GM21723 (cell line): ENCODE measurements at regions not wholly inside any gene's neighbourhood (a gene's known extent, or its start where the extent isn't known, plus 50 kb on each side); places are given as distances from the start of the nearest gene placed in this dataset.
"Not testable (repeated sequence)": the region's sequence is repeated elsewhere in the genome, so short reads cannot be mapped to it uniquely, and the experiment has no call there.

Experiments used
- ATAC-seq: cut with Tn5 transposase; IDR thresholded peaks from one replicate; pipeline ENCODE4 v1.9.1; 2021; ENCODE audit warnings: mild to moderate bottlenecking, moderate library complexity; ENCODE audit not compliant: unreplicated experiment

DNA sequence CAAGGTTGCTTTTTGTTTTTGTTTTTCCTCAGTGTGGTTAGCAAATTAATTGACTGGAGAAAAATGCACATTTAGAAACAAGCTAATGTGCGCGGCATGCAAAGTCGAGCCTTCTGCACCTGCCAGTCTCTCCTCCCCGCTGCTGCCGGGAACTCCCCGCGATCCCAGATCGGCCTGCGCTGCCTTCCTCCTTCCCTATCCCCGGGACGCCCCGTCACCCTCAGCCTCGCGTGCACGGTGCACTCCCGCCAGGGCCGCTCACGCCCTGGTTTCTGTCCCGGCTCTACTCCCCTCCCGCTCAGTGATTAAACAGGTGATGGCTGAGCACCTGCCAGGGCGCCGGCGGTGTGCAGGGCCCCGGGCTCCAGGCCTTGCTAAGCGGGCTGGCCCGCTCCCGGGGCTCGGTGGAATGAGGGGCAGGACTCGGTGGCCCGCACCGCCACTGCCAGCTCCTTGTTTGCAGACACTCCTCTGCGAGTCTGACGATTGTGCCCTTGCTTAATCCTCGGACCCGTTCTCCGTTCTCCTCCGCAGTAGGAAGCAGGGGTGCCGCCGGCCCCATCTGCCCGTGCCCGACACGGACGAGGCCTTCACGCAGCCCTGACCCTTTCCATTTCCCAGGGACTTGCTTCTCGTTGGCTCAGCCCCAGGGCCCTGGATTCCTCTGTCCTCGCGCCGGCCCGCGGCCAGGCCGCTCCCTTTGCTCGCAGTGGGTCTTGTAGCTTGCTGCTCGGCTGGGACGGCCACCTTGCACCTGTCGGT is 143.4 kb downstream of the TRIML1 start:
- no peak for ATAC-seq

DNA sequence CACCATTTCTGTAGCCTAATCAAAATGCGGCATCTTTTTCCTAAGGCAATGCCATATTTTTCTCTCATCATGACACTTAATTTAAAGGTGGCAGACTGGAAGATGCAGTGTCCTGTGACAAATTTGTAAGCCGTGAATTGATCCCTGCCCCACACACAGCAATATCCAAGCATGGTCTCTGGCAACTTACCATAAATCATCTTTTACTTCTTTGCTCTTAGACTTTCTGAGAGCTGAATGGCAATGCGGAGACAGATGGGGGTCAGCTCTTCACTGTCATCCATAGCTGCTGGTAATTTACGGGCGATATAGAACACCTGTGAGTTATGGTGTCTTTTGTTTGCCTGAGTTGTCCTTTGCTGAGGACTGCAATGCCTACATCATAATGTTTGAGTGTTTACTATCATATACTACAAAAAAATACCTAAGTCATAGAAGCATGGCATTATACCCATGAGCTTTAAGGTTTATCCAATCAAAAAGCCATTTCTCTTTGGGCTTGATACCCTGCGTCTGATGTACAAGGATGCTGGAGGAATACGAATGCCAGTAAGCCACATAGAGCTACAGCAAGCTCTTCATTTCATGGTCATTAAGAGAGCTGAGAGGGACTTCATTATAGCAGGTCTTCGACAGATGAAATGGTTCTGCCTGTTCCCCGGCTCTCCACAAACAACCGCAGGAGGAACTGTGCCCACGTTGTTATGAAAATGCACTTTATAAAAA is 148.1 kb downstream of the TRIML1 start:
- no peak for ATAC-seq

DNA sequence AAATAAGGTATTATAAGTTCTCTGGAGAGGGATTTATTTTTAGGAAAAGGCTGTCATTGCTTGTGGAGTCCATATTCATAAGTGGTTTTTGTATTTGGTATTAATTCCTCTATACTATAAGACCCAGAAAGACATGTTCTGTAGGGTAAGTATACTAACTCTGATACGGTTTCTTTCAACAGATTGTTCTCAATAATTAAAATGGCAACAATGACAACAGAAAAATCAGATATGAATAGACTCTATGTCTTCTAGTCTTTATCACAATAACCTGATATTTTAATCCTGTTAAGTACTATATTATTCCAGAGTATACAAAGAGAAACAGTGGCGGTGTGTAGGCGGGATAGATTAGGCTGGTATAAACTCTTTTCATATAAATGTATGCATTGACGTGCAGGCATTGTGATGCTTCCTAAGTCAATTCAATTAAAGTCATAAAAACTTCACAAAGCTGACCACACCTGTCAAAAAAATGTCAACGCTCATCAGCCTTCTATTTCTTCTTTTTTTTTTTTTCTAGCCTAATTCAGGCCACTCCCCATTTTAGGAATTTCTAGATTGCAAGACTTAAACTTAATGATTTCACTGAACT is 150.4 kb downstream of the TRIML1 start:
- no peak for ATAC-seq

DNA sequence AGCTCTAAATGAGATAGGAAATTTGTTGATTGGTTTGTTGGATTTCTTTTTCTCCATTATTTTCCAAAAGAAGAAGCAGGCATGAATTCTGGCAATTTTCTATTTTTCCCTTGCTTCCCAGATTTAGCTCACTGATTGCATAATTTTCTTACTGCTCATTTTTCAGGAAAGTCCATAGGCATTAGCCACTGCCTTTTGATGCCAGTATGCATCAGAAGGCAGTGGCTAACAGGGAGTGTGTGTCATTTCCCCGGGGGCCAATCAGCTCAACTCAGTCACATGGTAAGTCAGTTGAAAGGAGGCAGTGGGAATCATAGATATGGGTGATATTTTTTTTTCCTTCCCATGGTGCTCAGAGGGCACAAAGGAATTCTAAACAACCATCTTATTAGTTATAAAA is 156.7 kb downstream of the TRIML1 start:
- ATAC-seq, result no peak

DNA sequence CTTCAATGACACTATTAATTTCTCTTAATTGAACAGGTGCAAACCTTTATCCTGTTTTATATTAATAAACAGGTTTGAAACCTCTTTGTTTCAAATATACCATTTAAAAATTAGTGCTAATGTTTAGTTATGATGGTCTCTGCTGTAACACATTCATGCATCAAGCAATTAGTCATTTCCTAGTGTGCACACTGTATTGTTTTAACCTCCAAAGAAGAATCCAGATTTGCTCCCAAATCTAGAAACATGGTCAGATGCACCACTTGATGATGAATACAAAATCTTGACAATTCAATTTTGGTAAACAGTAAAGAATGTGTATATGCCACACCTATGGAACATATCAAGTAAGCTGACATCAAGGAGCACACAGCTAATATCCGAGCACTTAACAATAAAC is 157.1 kb downstream of the TRIML1 start:
- no peak for ATAC-seq

GRCh38 chr4:188297873-188298272 is 158.6 kb downstream of the TRIML1 start:
- ATAC-seq, result no peak

- no peak for ATAC-seq
Observed at GRCh38 chr4:188299161-188299560, 159.9 kb downstream of the TRIML1 start.

- no peak for ATAC-seq
Observed at GRCh38 chr4:188300385-188300784, 161.1 kb downstream of the TRIML1 start.

GRCh38 chr4:188305690-188306089 is 166.4 kb downstream of the TRIML1 start:
- no peak for ATAC-seq

GRCh38 chr4:188307591-188307990 is 168.3 kb downstream of the TRIML1 start:
- ATAC-seq, result no peak

DNA sequence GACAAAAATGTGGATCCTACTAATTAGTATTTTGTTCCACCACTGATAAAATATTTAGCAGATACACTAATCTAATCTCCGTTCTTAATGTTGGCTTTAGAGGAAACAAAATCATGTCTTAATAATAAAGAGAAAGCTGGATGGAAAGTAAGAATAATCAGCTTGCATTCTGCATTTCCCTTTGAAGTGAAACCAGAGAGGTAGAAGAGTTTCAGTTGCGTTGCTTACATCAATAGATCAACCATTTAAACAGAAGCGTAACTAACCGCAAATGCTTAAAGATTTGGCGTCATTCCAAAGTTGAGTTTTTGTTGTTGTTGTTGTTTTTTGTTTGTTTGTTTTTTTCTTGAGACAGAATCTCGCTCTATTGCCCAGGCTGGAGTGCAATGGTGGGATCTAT is 168.9 kb downstream of the TRIML1 start:
- no peak for ATAC-seq

DNA sequence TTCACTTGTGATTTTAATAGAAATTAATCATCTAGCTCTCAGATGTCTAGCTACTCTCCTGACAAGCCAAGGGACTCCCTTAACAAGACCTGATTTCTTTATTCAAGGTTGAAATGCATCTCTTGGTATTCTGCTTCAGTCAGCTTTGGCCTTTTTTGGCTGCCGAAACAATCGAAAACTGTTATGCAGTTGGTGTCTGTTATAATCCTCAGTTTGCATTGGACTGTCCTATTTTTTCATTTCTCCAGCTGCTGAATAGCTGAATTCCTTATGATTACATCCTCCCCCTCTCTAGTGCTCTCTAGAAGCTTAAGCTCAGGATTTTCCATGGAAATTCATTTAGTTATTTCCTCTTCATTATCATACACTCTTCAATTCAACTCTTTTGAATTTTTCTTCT is 177.2 kb downstream of the TRIML1 start:
- no peak for ATAC-seq

DNA sequence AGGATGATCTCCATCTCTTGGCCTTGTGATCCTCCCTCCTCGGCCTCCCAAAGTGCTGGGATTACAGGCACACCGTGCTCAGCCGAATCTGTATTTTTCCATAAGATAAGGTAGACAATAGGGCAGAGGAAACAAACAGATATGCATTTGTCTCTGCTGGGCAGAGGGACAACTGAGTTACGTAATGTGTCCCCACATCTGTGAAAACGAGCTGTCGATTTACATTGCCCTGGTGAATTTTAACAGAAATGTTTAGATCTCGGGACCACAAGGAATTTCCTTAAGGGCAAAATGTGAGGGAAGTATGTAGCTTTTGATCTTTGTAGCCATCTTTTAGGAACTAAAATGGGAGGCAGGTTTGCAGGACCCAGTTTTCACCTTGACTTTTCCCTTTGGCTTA is 189.7 kb downstream of the TRIML1 start:
- no peak for ATAC-seq

- no peak for ATAC-seq
Observed at GRCh38 chr4:188329521-188329920, 190.3 kb downstream of the TRIML1 start.

DNA sequence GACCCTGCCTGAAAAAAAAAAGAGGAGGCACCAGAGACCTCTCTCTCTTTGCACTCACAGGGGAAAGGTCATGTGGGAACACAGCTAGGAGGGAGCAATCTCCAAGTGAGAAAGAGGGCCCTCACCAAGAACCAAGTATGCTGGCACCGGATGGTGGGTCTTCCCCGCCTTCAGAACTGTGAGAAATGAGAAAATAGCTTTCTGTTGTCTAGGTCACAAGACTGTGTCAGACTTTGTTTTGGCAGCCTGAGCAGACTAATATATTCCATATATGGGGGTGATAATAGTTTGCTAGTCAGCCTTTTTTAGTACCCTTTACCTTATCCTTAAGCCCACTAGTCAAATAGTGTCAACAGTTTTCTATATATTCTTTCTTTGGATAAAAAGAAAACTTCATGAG is 193.0 kb downstream of the TRIML1 start:
- no peak for ATAC-seq

- ATAC-seq, result no peak
Observed at GRCh38 chr4:188336891-188337290, 197.7 kb downstream of the TRIML1 start.

- no peak for ATAC-seq
Observed at GRCh38 chr4:188341428-188341827, 202.2 kb downstream of the TRIML1 start.

DNA sequence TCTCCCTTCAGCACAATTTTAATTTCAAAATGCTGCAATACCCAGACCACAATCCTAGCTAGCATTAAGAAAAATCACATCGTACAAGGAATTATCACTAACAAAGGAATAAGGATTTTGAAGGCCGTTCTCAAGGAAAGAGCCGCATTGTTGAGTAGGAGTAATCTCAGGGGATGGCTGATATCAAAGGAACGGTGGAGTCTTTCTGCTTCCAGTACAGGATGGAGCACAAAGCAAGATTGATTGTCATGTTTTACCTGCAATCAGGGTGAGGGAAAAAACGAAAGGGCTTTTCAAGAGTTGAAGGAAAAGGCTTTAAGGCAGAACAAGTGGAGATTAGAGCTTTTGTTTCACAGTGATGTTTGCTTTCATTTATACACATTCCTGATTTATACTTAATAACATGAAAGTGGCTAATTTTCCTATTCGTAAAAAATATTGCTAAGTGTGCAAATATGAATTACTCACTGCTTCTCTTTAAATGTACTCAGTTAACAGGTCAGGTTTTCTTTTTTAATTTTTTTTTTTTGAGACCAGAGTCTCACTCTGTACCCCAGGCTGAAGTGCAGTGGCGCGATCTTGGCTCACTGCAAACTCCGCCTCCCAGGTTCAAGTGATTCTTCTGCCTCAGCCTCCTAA is 207.0 kb downstream of the TRIML1 start:
- no peak for ATAC-seq

- ATAC-seq, result no peak
Observed at GRCh38 chr4:188347339-188347738, 208.1 kb downstream of the TRIML1 start.

DNA sequence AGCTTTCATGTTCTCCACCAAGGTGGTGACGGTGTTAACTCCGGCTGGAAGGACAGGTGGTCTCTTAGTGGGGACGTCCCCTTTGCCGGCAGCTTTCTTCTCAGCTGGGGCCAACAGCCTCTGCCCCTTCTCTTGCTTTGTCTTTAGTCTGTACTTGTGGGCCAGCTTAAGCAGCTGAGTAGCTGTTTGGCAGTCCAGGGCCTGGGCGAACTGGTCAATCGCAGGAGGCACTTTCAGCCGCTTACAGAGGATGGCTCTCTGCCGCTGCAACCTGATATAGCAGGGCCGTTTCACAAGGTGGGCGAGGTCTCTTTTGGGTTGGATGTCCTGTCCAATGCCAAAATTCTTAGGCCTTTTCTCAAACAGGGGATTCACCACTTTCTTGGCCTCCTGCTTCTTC is 210.3 kb downstream of the TRIML1 start:
- ATAC-seq, result not testable (repeated sequence)

- no peak for ATAC-seq
Observed at GRCh38 chr4:188363196-188363595, 224.0 kb downstream of the TRIML1 start.

DNA sequence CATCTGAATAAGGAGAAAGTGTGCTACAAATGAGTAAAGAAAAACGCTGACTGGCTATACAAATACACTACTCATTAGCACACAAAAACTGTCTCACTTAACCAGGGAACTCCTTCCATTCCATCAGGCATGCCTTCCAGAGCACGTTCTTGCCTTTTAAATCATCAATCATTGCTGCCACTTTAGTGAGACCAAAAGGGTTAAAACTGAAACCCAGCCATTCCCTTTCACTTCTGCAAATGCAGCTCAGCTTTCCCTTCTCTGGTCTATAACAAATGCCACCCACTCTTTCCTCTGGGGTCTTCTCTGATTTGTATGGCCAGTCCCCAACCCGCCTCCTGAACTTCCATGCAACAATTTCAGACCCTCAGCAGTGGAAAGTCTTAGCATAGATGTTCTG is 231.5 kb downstream of the TRIML1 start:
- ATAC-seq, result no peak
